ENCODE measurements at regions not wholly inside any gene's neighbourhood (a gene's known extent, or its start where the extent isn't known, plus 50 kb on each side); places are given as distances from the start of the nearest gene placed in this dataset.

DNA sequence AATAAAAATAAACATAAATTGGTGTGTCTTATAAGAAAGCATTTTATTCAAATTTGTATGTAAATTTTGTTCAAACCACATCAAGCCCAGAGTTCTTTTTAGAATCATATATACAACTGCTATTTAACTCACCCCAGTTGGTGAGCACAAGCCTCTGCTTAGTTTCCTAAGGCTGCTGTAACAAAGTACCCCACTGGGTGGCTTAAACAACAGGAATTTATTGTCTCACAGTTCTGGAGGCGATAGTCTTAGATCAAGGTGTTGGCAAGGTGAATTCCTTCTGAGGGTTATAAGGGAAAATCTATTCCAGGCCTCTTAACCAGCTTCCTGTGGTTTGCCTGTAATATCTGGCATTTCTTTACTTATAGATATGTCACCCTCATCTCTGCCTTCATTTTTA lies 1133.5 kb downstream of the OLFM4 start:
- Histone ChIP-seq H2AFZ (ENCODE audit: low read depth, low read length) (no peak overlapping the region), H3K4me2 (ENCODE audit: low read length) (no peak overlapping the region), H3K9ac (ENCODE audit: low read length) (no peak overlapping the region), H3K9me3 (ENCODE audit: low read length) (no peaks in the 10 kb centered on the region), H3K27me3 (ENCODE audit: insufficient read depth, low read depth, low read length) (no peaks in the 10 kb centered on the region), H3K36me3 (ENCODE audit: insufficient read depth, low read length) (no peaks in the 10 kb centered on the region), H4K20me1 (ENCODE audit: insufficient read depth) (no peaks in the 10 kb centered on the region), H3F3A (ENCODE audit: insufficient read depth, low read length, poor library complexity, severe bottlenecking) (no peaks in the 10 kb centered on the region), H3K79me2 (replicated peaks; ENCODE audit: insufficient read depth, low read length) (no peaks in the 10 kb centered on the region), H3K9me2 (ENCODE audit: insufficient read depth, low read length) (no peaks in the 10 kb centered on the region), H3K4me3 (ENCODE audit: low read length) (no peak overlapping the region), H3K27ac (ENCODE audit: low read length) (no peak overlapping the region)
- TF ChIP-seq, protein P1, sequence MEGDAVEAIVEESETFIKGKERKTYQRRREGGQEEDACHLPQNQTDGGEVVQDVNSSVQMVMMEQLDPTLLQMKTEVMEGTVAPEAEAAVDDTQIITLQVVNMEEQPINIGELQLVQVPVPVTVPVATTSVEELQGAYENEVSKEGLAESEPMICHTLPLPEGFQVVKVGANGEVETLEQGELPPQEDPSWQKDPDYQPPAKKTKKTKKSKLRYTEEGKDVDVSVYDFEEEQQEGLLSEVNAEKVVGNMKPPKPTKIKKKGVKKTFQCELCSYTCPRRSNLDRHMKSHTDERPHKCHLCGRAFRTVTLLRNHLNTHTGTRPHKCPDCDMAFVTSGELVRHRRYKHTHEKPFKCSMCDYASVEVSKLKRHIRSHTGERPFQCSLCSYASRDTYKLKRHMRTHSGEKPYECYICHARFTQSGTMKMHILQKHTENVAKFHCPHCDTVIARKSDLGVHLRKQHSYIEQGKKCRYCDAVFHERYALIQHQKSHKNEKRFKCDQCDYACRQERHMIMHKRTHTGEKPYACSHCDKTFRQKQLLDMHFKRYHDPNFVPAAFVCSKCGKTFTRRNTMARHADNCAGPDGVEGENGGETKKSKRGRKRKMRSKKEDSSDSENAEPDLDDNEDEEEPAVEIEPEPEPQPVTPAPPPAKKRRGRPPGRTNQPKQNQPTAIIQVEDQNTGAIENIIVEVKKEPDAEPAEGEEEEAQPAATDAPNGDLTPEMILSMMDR (IDR thresholded peaks at IDR 0.05; ENCODE audit: poor library complexity, severe bottlenecking), result no peak
- TF ChIP-seq EZH2 (IDR thresholded peaks at IDR 0.05; ENCODE audit: borderline replicate concordance, insufficient read depth, low read length, poor library complexity, severe bottlenecking), result no peak
- no peak for TF ChIP-seq RAD21 (conservative IDR thresholded peaks at IDR 0.05)
- TF ChIP-seq MXI1 (conservative IDR thresholded peaks at IDR 0.05; ENCODE audit: poor library complexity, severe bottlenecking), result no peak
- TF ChIP-seq SMC3 (conservative IDR thresholded peaks at IDR 0.05; ENCODE audit: poor library complexity), result no peak
- no peak for TF ChIP-seq EP300 (conservative IDR thresholded peaks at IDR 0.05; ENCODE audit: poor library complexity, severe bottlenecking)
- TF ChIP-seq POLR2AphosphoS5 (IDR thresholded peaks at IDR 0.05), result no peak
- TF ChIP-seq TAF1 (IDR thresholded peaks at IDR 0.05; ENCODE audit: low read depth), result no peak
- TF ChIP-seq, protein P2, sequence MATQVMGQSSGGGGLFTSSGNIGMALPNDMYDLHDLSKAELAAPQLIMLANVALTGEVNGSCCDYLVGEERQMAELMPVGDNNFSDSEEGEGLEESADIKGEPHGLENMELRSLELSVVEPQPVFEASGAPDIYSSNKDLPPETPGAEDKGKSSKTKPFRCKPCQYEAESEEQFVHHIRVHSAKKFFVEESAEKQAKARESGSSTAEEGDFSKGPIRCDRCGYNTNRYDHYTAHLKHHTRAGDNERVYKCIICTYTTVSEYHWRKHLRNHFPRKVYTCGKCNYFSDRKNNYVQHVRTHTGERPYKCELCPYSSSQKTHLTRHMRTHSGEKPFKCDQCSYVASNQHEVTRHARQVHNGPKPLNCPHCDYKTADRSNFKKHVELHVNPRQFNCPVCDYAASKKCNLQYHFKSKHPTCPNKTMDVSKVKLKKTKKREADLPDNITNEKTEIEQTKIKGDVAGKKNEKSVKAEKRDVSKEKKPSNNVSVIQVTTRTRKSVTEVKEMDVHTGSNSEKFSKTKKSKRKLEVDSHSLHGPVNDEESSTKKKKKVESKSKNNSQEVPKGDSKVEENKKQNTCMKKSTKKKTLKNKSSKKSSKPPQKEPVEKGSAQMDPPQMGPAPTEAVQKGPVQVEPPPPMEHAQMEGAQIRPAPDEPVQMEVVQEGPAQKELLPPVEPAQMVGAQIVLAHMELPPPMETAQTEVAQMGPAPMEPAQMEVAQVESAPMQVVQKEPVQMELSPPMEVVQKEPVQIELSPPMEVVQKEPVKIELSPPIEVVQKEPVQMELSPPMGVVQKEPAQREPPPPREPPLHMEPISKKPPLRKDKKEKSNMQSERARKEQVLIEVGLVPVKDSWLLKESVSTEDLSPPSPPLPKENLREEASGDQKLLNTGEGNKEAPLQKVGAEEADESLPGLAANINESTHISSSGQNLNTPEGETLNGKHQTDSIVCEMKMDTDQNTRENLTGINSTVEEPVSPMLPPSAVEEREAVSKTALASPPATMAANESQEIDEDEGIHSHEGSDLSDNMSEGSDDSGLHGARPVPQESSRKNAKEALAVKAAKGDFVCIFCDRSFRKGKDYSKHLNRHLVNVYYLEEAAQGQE (IDR thresholded peaks at IDR 0.05; ENCODE audit: borderline replicate concordance), result no peak

DNA sequence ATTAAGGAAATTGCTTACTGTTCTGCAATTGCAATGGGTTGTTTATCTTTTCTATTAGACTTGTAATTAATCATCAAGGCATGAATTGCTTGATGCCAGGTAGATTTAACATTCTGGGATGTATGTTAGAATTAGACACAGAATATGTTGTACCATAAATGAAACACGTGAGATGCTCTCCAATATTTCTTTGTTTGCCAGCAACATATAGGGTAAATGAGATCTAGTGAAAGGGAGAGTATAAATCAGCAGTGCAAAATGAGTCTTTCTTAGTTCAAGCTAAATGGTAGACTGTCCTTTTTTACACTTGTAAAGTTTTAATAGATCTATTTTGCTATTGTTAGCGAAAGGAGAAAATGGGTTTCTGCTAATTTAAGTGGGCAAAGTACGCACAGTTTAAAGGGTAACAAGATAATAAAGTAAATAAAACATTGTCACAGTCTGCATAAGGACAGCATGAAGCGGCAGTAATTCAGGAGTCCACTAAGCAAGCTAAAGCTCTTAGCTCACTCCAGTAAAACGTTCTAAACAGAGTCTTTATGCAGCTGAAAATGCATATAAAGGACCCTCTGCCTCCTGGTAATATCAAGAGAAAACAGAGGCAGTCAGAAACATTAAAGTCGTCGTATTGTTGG lies 1137.1 kb downstream of the OLFM4 start:
- Histone ChIP-seq H3K9me3 (ENCODE audit: low read length) (no peaks in the 10 kb centered on the region), H3K27ac (ENCODE audit: low read length) (no peak overlapping the region), H3F3A (ENCODE audit: insufficient read depth, low read length, poor library complexity, severe bottlenecking) (no peaks in the 10 kb centered on the region), H4K20me1 (ENCODE audit: insufficient read depth) (no peaks in the 10 kb centered on the region), H3K9ac (ENCODE audit: low read length) (no peak overlapping the region), H3K4me3 (ENCODE audit: low read length) (no peak overlapping the region), H2AFZ (ENCODE audit: low read depth, low read length) (no peak overlapping the region), H3K36me3 (ENCODE audit: insufficient read depth, low read length) (no peaks in the 10 kb centered on the region), H3K9me2 (ENCODE audit: insufficient read depth, low read length) (no peaks in the 10 kb centered on the region), H3K4me2 (ENCODE audit: low read length) (no peak overlapping the region), H3K27me3 (ENCODE audit: insufficient read depth, low read depth, low read length) (no peaks in the 10 kb centered on the region), H3K79me2 (replicated peaks; ENCODE audit: insufficient read depth, low read length) (no peaks in the 10 kb centered on the region)
- TF ChIP-seq POLR2AphosphoS5 (IDR thresholded peaks at IDR 0.05), result no peak
- TF ChIP-seq SMC3 (conservative IDR thresholded peaks at IDR 0.05; ENCODE audit: poor library complexity), result no peak
- TF ChIP-seq, protein P2 (IDR thresholded peaks at IDR 0.05; ENCODE audit: borderline replicate concordance), result no peak
- no peak for TF ChIP-seq RAD21 (conservative IDR thresholded peaks at IDR 0.05)
- TF ChIP-seq TAF1 (IDR thresholded peaks at IDR 0.05; ENCODE audit: low read depth), result no peak
- TF ChIP-seq MXI1 (conservative IDR thresholded peaks at IDR 0.05; ENCODE audit: poor library complexity, severe bottlenecking), result no peak
- TF ChIP-seq, protein P1 (IDR thresholded peaks at IDR 0.05; ENCODE audit: poor library complexity, severe bottlenecking), result no peak
- no peak for TF ChIP-seq EZH2 (IDR thresholded peaks at IDR 0.05; ENCODE audit: borderline replicate concordance, insufficient read depth, low read length, poor library complexity, severe bottlenecking)
- TF ChIP-seq EP300 (conservative IDR thresholded peaks at IDR 0.05; ENCODE audit: poor library complexity, severe bottlenecking), result no peak
